ENCODE measurements at regions not wholly inside any gene's neighbourhood (a gene's known extent, or its start where the extent isn't known, plus 50 kb on each side); places are given as distances from the start of the nearest gene placed in this dataset.

DNA sequence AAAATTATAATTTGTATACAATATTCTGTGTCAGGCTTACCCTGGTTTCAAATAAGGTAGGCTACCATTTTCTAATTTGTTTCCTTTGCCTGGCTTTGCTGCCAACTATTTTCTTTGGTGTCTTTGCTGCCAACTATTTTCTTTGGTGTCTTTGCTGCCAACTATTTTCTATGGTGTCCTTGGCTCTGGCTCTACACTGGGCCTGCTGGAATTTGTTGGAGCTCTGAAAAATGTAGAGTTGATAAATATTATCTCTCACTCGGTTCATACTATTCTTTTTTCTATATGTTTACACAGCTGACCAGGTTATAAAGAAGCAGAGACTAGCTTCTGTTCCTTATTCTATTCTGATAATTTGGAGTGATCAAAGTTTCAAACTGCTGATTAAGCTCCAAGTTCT, 768.0 kb upstream of the PHF14 start:
- no peak for DNase-seq

DNA sequence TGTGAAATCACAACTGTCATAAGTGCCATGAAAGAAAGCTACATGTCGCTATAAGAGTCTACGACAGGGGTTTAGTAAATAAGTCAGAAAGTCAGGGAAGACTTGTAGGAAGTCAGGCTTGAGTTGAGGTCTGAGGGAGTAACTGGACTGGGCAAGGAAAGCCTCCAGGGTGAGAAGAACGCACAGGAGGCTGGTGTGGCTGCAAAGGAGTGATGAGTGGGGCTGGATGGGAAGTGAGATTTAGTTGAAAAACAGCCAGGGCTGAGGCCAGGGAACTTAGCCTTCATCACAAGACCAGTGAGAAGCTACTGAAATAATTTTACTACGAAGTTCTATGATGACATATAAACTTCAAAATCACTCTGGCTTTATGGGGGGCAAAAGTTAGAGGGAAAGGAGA, 763.7 kb upstream of the PHF14 start:
- no peak for DNase-seq

DNA sequence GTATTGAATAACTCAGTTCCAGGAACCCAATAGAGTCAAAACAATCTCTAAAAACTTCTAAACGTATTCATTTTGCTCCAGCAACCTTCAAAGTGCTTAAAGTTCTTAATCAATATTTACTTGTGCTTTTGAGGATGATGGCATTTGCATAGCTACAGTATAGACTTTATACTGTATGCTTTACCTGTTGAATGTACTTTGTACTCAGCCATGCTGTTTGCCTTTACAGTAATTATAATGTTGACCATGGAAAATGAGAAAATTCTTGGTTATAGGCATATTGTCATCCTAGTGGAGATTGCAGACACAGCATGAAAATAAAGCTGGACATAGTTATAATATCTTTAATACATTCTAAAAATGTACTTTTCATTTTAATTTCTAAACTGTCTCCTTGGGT, 762.7 kb upstream of the PHF14 start:
- no peak for DNase-seq

DNA sequence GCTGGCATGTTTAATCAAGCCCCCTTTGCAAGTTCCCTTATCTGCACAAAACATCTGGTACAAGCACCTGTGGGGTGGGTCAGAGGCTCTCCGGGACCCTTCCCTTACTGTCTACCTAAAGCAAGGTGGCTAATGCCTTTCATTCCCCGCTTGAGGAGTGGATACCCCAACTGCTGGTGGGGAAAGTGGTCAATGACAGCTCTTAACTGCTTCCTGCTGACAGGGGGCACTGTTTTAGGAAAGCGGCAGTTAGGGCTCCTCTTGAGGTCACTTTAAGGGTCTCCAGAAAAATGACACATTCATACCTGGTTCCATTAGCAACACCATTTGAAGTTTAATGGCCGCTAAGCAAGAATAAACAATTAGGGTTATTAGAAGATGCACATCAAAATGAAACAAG, 761.8 kb upstream of the PHF14 start:
- no peak for DNase-seq

DNA sequence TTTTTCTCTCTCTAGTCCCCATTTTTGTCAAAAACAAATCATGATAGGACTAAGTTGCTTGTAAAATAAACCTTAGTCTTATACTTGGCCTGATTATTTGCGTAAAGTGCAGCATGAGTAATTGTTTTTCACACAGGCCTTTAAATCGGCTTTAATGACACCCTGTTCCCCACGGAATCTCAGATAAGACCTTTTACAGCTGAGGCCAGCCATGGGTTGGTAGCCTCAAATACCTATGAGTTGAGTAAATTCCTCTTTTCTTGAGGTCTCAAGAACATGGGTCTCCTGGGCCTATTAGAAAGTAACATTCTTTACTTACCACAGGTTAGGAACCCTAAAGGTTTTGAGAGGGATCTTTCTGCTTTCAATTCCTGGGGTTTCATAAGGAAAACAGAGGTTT, 761.0 kb upstream of the PHF14 start:
- no peak for DNase-seq

DNA sequence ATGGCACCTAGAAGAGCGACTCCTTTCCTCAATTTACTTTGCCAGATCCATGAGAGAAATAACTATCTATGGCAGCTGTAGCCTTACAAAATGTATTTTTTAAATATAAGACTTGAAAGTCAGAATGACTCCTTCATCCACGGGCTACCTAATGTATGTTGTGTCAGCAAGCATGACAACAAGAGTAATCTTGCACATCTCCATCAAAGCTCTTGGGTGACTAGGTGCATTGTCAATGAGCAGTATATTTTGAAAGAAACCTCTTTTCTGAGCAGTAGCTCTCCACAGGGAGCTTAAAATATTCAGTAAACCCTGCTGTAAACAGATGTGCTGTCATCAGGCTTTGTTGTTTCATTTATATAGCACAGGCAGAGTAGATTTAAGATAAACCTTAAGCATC, 757.2 kb upstream of the PHF14 start:
- DNase-seq, result no peak

DNA sequence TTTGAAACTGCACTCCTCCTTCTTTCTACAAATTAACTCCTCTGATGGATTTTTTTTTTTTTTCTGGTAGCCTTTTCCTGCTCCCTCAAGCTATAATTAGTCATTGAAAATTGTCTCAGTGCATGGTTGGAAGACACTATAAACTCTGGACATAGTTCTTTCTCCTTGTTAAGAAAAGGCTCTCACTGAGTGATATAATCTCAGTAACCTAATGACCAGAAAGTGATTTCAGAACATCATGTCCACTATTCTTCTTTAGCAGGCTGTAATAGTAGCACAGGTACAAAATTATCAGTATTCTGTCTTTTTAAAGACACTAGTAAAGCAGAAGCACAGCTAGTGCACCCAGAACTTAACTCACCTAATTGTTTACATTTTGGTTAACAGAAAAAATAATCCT, 752.6 kb upstream of the PHF14 start:
- no peak for DNase-seq

DNA sequence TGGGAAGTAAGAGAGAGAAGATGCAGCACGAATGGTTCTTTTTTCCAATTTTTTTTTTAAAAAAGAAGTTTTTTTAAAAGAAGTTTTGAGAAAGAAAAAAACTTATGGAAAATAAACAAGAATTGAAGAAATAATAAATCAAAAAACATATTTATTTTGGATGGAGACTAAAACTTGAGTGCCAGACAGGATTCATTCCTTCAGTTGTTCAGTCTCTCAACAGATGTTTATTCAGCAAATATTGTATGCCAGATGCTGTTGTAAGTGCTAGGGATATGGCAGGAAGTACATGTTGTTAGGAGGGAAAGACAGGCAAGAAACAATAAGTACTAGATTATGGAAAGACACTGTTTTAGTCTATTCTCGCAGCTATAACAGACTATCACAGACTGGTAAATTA, 750.7 kb upstream of the PHF14 start:
- DNase-seq, result no peak

DNA sequence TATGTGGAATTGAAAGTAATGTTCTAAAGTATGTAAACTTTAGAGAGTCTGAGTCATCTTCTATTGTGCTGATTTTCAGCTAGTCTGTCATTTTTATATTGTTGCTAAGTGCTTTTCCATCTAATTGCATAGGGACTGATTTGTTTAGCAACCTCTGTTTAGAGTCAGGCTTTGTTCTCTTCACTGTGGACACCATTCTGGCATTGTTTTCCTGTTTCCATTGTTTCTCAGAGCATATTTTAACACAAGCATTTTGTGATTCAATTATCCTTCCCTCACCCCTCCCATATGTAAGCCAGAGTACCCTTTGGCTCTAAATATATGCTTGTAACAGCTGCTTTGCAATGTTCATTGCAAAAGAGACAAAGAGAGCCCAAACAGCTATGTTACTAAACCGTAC, 748.4 kb upstream of the PHF14 start:
- no peak for DNase-seq

DNA sequence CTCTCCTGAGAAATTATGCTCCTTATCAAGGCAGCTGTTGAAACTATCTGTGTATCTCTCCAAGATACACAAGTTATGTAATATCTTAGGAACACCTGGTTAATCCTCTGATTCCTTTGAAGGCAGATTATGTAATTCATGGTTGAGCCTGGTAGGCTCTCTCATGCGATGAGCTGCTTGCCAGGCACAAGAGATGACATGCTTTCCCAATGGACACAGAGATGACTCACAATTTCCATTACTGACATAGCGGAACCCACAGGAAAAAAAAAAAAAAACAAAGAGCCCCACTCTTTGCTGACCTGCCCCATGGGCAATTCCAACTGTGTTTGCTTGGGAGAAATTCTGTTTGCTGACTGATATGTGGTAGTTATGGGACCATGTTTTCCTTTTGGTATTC, 736.4 kb upstream of the PHF14 start:
- DNase-seq, result no peak

DNA sequence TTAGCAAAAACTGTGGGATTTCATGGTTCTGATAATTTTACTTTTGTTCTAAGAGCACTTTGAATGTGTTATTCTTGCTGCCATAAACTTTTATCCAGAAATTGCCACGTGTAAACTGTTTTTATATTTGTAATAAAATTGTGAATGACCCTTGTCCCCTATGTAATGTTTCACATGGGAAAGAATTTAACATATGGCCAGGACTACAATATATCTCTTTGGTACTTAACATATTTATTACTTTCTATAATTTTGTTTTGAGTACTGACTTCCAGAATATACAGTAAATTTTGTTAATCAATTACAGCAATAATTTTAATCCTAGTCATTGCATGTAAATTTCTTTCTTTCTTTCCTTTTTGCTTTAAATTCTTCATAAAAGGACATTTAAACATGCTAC, 735.0 kb upstream of the PHF14 start:
- DNase-seq, result no peak

DNA sequence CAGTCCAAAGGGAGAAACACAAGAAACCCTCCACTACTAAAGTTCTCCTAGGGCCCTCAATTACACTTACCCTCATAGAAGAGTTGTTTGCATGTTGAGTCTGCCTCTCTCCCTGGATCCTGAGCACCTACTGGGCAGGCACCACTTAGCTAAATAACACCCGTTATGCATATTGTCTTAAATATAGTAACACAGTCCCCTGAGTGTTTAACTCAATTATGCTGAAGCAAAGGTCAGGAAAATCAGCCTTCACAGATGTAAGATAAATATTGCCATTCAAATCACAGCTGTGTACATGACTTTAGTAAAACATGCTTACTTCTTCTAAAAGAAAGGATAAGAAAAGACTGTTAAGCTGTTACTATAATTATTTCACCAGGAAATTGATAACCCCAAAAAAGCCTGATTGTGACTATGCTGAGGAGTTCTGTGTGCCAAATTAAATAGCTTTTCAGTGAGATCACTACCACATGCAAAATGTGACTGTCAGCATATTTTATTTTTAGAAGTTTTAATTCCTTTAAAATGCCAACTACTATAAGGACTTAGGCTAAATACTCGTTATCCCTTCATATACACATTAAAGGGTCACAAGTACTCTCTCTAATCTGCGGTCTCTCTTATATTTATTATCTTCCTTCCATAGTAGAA, 733.9 kb upstream of the PHF14 start:
- DNase-seq, result no peak

DNA sequence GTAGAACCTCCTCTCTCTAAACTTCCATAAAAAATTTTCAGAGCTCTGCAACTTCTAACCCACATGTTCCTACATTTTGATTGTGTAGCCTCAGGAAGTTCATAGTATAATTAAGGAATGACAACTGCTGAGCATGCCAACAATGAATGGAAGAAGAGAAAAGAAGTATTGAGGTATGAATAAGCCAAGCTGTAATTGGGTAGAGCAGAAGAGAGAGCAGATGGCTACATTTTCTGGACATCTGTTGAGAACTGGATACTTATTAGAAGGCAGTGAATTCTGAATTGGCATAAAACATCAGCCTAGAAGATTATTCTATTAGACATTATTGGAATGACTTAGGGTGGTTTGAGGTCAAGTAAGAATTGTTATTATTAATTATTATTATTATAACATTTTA, 728.3 kb upstream of the PHF14 start:
- no peak for DNase-seq

DNA sequence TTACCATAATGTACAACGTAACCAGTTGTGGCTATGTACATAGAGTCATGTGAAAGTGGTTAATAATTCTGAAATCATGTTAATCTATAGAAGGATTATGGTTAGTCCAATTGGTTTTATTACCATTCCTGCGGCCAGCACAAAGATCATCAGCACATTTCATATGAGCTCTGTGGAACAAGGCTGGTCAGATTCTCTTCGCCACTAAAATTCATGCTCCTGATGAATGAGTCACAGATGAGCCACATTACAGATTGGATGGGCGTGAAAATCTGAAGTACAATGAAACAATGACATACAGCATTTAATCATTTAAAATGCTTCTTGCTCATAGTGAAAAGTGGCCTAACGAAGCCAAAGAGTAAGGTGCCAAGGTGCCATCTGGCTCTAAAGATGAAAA, 716.2 kb upstream of the PHF14 start:
- no peak for DNase-seq

DNA sequence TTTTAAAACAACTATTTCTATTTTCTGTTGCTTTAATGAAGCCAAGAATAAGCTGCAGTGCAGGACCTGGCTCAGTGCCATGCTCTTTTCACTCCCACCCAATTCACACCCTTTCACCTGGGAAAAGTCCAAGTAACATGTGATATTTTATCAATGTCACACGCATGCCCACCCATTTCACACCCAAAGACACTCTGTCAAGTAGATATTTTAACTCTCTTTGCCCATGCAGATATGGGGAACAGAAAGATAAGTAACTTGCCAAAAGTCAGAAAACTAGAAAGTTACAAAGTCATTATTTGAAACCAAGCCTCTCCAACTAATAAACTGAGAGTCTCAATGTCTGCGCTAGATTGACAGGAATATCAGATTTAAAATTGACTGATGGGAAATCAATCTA, 706.7 kb upstream of the PHF14 start:
- no peak for DNase-seq

DNA sequence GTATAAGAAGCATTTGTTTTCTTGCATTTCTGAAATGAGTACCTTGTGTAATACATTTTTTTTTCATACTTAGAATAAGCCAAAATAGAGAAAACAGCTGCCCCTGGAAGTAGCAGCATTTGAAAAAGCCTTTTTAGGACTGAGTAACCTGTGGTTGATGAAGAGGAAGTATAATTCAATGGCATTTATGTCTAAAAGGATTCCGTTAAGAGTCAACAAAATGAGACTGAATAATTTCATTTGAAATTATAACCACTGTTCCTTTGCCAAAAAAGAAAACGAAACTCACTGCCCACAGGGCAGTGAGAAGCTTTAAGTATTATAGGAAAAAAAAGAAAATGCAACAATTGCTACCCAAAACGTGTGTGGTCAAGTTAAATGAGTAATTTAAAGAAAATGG, 705.6 kb upstream of the PHF14 start:
- no peak for DNase-seq

DNA sequence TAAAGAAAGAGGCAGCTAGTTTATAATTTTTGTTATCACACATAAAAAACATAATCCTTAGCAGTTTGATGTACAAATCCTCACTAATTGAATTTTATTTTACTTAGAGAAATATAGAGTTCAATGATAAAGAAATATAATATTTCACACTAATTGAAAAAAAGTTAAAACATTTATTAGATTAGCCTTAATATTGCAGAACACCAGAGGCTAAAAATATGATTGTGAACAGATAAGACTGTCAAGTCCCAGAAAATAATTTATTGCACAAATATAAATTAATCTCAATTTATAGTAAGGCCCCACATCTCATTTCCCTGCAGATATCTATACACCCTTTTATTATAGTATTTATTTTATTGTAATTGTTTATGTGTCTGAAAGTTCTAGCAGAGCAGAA, 690.8 kb upstream of the PHF14 start:
- DNase-seq, result no peak

DNA sequence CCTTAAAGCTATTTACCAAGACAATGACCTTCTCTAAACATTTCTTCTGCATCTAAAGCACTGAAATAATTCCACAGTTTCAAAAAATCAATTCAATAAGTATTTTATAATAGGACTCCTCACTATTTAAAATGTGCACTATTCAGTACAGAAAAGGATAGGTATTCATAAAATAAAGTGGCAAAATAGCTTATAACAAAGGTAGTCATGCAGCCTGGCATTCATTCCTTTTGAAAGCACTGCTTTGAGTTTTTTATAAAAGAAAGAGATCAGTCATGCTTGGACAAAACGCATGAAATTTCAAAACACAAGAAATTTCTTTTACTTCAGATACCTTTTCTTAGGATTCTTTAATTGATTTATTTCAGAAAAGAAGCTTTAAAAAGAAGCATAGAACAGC, 689.7 kb upstream of the PHF14 start:
- DNase-seq, result no peak

DNA sequence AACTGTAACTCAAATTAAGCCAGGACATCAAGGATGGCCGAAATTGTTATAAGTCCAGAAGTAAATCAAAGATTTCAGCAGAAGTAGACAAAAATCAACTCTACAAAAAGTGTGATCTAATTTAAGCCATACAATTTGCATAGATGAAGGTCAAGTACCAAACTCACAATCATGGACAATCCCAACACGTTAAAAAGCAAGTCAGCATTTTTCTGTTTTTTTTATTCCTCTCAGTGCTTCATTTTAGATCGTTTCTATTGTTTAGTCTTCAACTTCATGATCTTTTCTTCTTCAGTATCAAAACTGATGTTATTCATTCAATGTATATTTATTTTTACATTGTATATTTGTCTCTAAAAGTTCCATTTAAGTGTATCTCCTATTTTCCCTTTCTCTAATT, 674.3 kb upstream of the PHF14 start:
- DNase-seq, result no peak

DNA sequence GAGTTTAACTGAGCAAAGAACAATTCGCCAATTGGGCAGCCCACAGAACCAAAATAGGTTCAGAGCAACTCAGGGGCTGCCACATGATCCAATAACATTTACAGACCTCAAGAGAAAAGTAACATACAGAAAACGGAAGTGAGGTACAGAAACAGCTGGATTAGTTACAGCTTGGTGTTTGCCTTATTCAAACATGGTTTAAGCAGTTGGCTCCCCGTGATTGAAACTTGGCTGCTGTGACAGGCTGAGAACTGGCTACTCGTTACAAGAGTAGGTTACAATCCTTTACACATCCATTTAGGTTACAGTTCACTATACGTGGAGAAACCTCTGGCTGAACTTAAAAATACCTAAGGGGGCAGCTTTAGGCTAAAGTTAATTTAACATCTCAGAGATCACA, 673.1 kb upstream of the PHF14 start:
- DNase-seq, result no peak

DNA sequence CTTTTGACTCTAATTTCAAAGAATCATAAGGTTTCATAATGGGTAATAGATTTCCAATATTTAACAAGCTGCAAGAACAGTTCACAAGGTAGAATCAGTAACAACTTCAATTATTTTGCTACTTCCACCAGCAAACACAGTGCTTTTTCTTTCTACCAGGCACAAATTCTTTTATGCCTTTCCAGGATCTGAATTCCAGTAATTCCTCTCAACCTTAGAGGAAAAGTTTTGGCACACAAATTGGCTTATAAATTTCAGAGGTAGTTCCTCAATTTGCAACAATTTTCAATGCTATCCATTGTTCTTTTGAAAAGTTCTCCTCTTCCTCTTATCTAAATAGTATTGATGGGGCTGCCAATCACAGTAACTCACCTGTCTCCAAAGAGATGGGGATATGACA, 665.4 kb upstream of the PHF14 start:
- DNase-seq, result no peak

DNA sequence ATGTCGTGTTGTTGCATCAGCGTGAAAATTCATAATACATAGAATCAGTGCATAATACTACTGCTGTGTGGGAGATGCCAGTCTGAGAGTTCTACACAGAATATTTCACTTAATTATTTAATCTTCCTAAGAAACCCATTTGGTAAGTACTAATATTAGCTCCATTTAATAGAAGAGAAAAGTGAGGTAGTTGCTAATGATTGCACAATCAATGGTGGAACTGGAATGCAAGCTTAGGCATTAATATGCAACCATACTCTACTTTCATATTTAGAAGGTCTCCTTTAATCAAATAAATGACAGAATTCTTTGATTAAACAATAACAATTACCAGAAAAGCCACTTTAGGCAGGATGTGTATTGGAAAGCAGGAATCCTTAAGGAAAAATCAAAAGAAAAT, 660.7 kb upstream of the PHF14 start:
- DNase-seq, result no peak

DNA sequence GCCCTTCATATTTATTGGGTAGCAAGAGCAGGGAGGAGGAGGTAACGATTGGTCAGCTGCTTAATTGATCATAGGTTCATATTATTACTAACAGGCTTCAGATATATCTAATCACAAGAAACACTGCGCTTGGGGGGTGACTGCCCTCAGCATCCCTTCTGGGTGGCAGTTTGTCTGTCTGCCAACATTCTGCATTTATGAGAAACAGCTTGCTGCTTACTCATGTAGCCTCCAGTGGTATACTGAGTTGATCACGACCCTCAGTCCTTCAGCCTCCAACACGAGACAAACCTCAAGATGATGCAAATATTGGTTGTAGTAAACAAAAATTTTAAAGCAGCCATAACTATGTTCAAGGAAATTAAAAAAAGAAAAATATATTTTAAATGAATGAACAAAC, 657.8 kb upstream of the PHF14 start:
- no peak for DNase-seq

DNA sequence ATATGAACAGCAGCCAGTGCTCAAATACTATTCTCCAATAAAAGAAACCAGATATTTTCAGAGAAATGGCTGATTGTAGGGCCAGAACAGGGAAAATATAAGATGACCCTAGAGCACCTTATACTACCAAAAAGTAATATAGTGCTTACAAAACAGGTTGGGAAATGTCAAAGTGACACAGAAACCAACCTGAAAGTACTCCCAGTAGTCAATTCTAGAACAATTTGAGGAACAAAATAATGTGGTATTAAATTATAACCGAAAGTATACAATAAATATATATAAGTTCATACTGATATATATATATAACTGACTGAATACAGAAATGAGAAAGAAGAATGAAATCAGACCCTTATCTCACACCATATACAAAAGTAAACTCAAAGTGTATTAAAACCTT, 657.2 kb upstream of the PHF14 start:
- no peak for DNase-seq

DNA sequence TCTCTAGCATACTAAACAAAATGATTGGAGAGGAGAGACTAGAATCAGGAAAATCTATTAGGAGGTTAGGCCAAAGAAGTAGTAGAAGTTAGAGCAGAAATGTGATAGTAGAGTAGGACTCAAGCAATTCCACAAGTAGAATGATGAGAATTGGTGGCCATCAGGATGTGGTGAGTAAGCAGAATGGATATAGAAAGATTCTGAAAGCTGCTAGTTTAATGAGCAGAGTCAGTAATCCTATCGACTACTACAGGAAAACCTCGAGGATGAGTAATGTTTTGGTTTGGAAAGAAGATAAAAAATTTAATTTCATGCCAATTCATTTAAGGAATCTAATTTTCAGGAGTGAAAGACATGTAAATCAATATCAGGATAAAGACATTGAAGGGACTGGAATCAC, 648.3 kb upstream of the PHF14 start:
- DNase-seq, result no peak

DNA sequence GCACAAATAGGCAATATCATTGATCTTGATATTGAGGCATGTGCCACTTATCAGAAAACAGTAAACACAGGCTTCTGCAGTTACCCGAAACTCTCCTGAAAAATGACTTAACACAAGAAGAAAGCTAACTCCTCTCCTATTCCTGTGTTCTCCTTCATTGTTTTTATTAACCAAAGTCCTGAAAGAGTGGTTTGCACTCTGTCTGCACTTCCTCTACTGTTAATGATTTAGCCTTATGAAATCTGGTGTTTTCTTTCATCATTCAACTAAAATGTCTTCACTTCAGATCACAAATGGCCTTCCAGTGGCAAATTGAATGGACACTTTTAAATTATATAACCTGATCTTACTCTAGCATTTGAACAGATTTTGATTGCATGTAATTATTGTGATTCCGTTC, 630.6 kb upstream of the PHF14 start:
- no peak for DNase-seq
